Activated effector memory CD4-positive, alpha-beta T cell treated with Interleukin-2 at 50 U/mL for 16 hours (primary cell): ENCODE measurements at regions not wholly inside any gene's neighbourhood (a gene's known extent, or its start where the extent isn't known, plus 50 kb on each side); places are given as distances from the start of the nearest gene placed in this dataset.
"Not testable (repeated sequence)": the region's sequence is repeated elsewhere in the genome, so short reads cannot be mapped to it uniquely, and the experiment has no call there.

Source experiments
- DNase-seq: peaks from one replicate; pipeline ENCODE4 v3.0.0-alpha.2; 2020

DNA sequence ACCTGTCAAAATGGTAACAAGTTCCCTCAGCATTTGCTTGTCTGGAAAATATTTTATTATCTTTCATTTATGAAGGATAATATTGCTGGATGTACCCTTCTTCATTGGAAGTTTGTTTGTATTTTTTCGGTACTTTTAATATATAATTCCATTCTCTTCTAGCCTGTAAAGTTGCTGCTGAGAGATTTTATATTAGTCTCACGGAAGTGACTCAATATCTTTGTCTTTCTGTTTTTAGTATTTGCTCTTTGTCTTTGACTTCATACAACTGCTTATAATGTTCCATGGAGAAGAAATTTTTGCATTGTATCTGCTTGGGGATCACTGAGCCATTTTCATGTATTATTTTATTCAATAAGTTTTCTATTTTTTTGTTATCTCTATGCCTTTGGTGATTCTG is 1777.5 kb downstream of the BRINP3 start:
- DNase-seq: no peak

DNA sequence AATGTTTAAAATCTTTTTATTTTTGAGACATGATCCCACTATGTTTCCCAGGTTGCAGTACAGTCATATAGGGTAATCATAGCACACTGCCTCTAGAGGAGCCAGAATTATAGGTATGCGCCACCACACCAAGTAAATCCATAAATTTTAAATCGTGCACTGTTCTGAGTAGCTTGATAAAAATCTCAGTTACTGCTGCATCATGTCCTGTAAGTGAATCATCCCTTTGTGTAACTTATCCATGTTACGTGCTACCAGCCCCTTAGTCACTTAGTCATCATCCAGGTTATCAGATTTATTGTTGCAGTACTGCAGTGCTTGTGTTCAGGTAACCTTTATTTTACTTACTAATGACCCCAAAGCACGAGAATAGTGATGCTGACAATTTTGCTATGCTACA is 1770.9 kb downstream of the BRINP3 start:
- no peak for DNase-seq

DNA sequence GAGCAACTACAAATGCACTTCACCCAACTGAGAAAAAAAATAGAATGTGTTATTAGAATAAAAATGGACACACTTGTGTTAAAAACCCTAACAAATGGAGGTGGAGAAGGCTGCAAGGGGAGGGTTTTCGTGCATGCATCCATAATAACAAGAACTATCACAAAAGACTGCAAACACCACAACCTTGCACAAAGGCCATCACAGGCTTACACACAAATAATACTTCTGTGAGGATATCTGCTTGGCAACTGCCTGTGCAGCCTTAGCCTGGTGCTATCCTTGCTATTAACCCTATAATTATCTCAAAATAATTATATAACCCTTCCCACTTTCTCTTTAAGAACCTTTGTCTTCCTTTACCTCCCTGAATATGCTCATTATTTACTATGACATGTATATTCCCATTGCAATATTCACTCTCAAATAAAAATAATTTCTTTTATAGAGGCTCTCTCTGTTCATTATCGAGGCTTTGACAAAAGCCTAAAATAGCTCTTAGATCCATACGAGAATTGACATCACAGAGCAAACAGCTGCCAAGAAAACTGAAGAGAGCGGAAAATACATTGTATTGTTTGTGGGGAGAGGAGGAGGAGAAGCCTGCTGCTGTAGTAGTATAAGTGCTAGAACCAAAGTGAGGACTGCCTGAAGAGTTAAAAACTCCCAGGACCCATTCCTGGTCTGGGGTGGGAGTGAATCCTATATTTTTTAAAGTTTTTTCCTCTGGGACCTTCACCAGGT is 1768.7 kb downstream of the BRINP3 start:
- no peak for DNase-seq

DNA sequence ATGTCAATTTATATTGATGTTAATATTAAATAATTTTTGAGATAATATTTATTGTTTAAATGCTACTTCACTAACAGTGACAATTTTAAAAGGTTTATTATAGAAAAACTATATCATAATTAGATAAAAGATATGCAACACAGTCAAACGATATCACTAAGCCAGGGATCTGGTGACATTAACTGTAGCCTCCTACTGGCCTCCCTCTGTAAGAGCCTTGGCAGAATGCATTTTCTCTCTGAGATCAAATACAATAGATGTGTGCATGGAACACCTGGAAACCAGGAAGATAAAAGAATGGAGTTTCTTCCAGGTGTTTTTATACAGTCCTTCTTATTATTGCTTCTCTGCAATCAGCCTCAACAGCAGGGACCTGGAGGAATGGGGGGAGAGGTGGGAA is 1762.1 kb downstream of the BRINP3 start:
- no peak for DNase-seq

DNA sequence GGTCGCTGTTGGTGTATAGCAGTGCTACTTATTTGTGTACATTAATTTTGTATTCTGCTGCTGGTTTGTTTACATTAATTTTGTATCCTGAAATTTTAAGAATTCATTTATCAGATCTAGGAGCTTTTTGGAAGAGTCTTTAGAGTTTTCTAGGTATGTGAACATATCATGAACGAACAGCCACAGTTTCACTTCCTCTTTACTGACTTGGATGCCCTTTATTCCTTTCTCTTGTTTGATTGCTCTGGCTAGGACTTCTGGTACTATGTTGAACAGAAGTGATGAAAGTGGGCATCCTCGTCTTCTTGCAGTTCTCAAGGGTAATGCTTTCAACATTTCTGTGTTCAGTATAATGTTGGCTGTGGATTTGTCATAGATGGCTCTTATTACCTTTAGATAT is 1757.9 kb downstream of the BRINP3 start:
- DNase-seq: no peak

DNA sequence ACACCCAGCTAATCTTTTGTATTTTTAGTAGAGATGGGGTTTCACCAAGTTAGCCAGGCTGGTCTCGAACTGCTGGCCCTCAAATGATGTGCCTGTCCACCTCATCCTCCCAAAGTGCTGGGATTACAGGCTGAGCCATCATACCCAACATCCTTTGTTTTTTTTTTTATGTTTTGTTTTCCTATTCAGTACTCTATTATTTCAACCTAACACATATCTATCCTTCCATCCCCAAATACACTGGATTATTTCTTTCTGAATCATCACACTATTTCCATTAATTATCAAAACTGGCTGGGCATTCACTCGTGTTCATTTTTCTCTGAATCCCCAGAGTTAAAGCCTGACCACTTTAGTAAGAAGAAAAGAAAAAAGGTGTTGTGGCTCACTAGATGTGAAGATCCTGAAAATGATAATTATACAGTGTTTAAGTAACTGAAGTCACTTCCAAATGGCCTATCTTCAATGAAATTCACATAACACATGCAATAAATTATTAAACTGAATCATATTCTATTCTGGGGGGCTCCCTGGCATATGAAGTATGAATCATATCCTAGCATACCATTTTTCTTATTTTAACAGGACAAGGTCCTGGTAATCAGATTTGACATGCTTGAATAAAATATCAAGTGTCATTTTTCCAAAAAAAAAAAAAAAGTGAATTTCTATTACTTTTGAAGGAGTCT is 1754.2 kb downstream of the BRINP3 start:
- DNase-seq: no peak

DNA sequence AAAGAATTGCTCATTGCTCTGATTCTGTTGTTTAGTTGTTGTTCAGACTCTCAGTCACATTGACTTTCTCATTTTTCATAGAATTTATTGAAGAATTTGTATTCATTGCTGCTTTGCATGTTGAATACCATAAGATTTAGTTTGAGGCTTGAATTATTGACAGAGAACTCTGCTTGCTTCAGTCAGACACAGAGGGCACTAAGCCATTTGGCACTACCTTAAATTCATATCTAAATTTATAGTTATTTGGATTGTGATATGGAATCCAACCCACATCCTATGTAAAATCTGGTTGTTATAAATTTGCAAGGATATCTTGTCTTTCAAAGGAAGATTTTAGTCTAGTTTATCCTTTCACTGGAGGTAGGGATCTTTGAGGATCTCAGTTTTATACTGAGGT is 1748.6 kb downstream of the BRINP3 start:
- DNase-seq: no peak

DNA sequence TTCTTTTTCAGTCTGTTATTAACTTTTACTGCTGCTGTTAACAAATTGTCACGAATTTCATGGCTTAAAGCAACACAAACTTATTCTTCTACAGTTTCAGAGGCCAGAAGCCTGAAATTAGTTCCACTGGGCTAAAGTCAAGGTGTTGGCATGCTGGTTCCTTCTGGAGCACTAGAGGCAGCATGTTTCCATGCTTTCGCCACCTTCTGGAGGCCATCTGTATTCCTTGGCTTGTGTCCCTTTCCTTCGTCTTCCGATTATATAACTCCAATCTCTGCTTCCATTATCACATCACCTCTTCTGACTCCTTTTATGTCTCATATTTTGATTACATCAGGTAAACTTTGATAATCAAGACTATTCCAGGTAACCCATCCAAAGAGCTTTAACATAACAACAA is 1742.1 kb downstream of the BRINP3 start:
- no peak for DNase-seq

DNA sequence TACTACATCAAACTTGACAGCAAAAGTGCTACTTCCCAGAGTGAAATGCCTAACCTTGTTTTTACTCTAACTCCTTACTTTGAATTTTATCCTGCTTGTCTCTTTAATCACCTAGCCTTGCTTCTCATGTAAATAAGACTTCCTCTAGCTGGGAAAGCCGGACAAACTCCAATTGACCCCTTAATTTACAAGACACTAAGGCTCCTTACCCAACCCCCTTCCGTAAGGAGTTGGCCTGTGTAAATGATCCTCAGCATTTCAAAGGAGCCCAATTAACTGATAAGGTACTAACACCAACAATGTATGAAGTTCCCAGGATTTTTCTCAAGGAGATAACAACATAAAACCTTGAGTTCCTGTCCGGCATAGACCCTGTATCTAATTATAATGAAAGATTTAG is 1728.4 kb downstream of the BRINP3 start:
- not testable (repeated sequence) for DNase-seq

DNA sequence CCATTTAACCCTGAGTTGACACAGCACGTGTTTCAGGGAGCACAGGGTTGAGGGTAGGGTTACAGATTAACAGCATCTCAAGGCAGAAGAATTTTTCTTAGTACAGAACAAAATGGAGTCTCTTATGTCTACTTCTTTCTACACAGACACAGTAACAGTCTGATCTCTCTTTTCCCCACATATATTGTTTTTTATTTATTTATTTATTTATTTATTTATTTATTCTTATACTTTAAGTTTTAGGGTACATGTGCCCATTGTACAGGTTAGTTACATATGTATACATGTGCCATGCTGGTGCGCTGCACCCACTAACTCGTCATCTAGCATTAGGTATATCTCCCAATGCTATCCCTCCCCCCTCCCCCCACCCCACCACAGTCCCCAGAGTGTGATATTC is 1725.6 kb downstream of the BRINP3 start:
- not testable (repeated sequence) for DNase-seq

DNA sequence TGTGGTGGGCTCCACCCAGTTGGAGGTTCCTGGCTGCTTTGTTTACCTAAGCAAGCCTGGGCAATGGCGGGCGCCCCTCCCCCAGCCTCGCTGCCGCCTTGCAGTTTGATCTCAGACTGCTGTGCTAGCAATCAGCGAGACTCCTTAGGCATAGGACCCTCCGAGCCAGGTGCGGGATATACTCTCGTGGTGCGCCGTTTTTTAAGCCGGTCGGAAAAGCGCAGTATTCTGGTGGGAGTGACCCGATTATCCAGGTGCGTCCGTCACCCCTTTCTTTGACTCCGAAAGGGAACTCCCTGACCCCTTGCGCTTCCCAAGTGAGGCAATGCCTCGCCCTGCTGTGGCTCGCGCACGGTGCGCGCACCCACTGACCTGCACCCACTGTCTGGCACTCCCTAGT is 1719.9 kb downstream of the BRINP3 start:
- DNase-seq: not testable (repeated sequence)

DNA sequence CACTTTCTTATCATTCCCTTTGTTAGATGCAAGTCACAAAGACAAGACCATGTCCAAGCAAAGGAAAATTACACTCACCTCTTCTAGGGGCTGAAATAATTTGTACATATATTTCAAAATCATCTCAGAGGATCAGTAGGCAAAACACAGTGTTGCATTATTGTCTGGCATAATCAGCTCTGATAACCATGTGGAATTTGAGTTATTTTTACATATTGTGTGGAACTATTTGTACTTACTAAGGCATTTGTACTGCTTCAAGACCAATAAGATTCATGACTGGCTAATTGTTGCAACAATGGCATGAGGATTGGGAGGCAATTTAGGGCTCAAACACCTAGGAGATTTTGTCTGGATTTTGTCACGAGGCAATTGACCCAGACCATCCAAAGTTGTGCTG is 1716.4 kb downstream of the BRINP3 start:
- no peak for DNase-seq

DNA sequence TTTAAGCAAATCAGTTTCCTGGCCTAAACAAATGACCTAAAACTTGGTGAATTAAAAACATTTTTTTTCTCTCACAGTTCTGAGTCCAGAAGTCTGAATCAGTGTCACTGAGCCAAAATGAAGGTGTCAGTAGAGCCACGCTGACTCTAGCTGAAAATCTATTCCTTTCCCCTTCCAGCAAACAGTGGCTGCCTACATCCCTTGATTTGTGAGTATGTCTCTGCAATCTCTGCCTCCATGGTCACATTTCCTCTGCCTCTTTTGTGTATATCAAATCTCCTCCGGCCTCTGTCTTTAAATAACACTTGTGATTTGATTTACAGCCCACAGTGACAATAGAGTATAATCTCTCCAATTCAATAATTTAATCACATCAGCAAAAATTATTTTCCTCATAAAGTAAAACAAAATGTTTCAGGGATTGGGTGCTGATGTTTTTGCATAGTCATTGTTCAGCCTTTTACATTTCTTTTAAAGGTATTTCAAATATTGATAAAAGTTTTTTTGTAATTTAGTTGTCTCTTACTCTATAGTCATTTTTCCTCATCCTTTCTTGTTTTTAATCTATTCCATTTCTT is 1715.4 kb downstream of the BRINP3 start:
- no peak for DNase-seq

DNA sequence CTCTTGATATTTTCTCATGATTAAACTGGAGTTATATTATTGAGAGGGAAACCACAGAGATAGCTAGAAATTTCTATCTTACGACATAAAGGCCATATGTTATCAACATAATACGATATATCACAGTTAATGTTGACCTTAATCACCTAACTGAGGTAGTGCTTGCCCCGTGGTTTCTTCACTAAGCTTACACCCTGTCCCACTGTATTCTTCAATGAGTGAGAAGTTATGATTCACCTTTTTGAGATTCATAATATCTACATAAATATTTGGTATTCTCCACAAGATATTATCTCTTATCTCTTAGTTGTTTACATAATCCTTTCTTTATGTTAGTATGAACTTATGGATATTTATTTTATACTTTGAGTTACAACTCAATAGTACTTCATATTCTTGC is 1714.1 kb downstream of the BRINP3 start:
- DNase-seq: no peak

DNA sequence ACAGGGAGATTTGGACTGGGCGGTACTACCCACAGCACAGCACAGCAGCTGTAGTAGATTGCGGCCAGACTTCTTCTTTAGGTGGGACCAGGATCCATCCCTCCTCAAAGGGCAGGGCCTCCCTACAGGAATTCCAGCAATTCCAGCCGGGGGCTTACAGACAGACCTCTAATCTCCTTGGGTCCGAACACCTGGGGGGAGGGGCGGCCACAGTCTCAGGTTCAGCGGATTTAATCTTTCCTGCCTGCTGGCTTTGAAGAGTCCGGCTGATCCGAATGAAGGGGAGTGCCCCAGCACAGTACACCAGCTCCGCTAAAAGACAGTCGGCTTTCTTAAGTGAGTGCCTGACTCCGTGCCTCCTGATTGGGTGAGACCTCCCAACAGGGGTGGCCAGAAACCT is 1708.5 kb downstream of the BRINP3 start:
- DNase-seq: no peak

DNA sequence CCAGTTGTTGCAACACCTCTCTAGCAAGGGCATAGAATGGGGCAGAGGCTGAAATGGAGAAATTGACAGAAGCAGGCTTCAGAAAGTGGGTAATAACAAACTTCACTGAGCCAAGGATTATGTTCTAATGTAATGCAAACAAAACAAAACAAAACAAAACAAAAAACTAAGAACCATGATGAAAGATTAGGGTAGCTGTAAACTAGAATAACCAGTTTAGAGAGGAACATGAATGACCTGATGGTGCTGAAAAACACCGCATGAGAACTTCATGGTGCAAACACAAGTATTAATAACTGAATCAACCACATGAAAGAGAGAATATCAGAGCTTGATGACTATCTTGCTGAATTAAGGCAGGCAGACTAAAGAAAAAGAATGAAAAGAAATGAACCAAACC is 1707.7 kb downstream of the BRINP3 start:
- no peak for DNase-seq

DNA sequence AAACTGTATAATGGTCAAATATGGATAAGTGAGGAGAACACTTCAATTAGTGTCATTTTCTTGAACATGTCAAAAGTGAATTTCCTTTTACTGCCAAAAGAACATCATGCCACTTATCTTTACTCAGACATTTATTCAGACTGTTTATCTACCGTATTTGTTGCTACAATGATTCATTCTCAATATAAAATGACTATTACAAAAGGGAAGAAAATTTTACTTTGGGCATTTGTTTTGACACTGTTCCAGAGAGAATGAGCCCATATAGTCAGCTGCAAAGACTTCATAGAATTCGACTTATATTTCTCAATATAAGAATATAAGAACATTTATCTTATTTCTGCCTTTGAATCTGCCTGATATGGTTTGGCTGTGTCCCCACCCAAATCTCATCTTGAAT is 1699.1 kb downstream of the BRINP3 start:
- no peak for DNase-seq

DNA sequence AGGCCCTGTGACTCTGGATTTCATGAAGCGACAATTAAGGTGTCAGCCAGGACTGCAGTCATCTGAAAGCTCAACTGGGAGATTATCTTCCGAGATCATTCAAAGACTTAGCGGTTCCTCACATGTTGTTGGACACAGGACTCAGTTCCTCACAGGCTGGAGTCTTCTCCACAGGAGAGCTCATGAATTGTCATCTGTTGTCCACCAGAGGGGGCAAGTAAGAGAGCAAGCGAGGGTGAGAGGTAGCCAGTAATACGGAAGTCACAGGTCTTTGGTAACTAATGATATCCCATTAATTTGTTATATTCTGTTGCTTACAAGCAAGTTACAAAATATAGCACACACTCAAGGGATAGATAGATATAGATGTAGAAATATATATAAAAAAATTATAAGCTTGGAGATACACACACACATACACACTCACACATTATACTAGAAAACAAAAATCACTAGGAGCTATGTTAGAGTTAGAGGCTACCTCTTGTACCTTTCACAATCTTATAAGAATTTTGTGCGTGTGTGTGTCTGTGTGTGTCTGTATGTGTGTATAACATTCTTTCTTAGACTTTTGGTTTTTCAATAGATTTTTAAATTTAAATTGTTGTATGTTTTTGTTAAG is 1695.3 kb downstream of the BRINP3 start:
- DNase-seq: no peak

DNA sequence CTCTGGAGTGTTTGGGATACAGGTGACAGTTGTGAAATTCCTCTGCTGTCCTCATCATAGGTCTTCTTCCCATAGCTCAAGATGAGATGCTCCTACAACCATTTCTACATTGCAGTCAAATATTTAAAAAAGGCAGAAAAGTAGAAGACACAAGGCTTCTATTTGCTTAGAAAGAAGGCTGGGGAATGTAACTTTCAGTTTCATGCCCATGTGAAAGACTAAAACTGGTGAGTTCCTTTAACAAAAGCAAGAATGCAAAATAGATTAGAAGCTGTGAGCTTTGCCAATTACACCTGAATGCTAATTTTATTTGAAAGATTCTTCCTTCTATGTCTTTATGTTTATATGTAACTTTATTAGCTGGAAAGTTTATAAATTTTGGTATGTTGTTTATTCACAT is 1682.7 kb downstream of the BRINP3 start:
- no peak for DNase-seq

DNA sequence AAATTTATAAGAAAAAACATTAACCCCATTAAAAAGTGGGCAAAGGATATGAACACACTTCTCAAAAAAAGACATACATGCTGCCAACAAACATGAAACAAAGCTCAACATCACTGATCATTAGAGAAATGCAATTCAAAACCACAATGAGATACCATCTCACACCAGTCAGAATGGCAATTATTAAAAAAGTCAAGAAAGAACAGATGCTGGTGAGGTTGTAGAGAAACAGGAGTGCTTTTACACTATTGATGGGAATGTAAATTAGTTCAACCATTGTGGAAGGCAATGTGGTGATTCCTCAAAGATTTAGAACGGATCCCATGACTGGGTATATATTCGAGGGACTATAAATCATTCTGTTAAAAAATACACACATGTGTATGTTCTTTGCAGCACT is 1665.5 kb downstream of the BRINP3 start:
- DNase-seq: not testable (repeated sequence)

DNA sequence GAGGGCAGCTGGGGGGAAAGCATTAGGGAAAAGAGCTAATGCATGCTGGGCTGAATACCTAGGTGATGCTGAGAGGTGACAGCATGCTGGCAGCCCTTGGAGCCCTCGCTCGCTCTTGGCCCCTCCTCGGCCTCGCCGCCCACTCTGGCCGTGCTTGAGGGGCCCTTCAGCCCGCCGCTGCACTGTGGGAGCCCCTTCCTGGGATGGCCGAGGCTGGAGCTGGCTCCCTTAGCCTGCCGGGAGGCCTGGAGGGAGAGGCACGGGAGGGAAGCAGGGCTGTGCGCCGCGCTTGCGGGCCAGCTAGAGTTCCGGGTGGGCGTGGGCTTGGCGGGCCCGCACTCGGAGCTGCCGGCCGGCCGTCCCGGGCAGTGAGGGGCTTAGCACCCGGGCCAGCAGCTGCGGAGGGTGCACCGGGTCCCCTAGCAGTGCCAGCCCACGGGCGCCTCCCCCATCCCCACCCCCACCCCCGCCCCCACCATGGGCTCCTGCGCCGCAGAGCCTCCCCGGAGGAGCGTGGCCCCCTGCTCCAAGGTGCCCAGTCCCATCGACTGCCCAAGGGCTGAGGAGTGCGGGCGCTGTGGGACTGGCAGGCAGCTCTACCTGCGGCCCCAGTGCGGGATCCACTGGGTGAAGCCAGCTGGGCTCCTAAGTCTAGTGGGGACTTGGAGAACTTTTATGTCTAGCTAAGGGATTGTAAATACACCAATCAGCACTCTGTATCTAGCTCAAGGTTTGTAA is 1664.7 kb downstream of the BRINP3 start:
- DNase-seq: not testable (repeated sequence)

DNA sequence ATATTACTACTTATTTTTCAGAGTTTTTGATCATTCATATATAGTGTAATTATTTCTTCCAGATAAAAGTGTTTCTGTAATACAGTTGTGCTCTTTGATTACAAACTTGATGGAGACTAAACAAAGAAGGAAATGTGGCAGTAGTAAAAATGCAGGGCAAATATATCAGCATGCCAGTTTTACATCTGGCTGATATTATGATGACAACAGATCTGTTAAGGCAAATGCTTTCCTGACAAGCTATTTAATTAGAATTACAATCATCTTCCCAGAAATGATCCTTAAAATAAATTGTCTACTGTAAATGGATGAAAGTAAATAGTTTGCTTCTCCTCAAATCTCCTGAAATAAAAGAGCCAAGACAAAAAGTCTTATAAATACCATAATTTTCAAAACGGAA is 1659.8 kb downstream of the BRINP3 start:
- no peak for DNase-seq

DNA sequence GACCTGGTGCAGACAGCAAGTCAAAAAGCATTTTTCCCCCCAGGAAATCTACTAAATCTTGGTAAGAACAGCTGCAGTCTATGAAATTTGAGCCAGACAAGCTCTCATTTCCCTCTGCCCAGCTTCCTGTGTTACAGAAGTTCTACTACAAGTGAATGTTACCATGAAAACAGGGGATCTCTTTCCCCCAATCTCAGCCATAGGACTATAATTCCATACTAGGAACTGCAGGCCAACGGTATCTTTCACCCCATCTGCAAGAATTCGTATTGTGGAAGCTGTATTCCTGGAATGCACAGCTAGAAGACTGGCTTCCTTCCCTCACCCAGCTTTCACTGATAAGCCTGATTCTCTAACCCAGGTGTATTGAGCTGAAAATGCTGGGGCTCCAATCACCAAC is 1655.4 kb downstream of the BRINP3 start:
- no peak for DNase-seq
